DMS 273 (cell line): ENCODE measurements at regions not wholly inside any gene's neighbourhood (a gene's known extent, or its start where the extent isn't known, plus 50 kb on each side); places are given as distances from the start of the nearest gene placed in this dataset.
A peak's percentile ranks its signal among the peaks of the same experiment; 100 is the strongest.

Experiments used
- DNase-seq: peaks from one replicate; lab custom pipeline; 2025; ENCODE audit not compliant: unreplicated experiment; lab: John Stamatoyannopoulos, UW

DNA sequence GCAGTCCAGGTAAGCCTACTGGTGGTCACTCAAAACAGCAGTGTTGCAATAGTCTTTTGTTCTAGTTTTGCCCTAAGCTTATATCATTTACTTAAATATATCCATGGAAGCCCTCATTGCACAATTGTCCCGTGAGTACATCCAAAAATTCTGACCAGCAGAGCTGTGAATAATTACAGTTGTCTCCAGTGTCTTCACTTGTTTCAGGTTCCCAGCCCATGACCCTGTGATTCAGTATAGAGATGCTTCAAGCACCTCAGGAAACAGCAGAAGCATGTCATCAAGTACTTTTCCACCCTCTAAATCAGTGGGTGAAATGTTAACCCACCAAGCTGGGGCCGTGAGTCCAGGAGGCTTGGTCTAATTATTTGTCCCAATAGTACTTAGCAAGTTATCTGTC lies 214.9 kb upstream of the RPS6KA3 start:
- no peak for DNase-seq

DNA sequence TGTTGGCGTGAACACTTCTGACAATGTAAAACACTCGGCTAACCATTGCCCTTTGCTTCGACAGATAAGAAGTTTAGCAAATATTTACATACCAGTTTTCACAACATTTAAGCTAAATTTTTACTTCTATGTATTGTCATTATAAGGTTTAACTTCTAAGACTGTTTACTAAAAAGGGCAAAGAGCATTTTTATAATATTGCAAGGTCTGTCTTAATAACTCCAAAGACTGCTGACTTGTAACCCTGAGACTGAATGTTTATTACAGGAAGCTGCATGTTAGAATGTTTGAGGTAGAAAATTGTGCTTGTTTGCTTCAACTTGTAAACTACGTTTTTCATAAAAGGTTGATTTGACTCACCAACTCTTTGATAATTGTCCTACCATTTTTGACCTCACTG lies 213.2 kb upstream of the RPS6KA3 start:
- DNase-seq = no peak

DNA sequence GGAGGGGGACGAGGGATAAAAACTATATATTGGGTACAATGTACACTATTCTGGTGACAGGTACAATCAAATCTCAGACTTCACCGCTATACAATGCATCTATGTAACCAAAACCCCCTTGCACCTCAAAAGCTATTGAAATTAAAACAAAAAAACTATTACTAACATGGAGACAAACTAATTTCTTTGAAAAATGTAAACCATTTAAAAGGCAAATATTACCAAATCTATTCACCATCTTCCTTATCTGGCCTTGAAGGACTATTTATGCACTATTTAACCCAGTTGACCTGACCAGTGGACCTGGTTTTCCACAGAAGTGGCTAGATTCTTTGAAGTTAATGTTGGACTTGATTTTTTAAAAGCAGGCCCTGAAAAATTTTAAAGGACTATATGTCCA lies 212.3 kb upstream of the RPS6KA3 start:
- no peak for DNase-seq

DNA sequence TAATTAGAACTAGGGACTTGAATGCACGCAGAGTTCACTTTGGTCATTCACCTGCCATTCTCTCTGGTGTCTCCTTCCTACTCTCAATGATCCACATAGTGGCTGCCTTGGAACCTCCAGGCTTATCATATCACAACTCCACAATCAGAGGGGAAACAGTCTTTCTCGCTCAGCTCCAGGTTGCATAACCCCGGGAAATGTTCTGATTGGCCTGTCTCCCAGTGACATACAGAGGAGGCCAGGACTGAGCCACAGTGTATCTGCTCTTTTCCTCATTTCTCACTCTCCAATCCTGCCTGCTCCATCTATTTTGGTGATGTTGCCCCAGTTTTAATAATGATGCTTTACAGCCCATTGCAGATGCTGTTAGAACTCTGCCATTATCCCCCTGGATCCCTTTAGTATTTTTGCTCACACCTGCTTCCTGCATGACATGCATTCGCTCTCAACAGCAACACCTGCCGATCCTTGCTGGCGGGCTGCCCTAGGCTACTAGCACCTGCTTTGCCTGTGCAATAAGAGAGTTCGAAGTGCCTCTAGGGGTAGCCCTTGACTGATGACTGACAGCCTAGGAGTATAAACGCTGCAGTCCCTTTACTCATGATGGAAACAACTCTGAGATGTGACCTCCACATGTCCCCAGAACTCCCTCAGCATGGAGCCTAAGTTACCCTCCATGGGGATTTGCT lies 211.3 kb upstream of the RPS6KA3 start:
- no peak for DNase-seq

DNA sequence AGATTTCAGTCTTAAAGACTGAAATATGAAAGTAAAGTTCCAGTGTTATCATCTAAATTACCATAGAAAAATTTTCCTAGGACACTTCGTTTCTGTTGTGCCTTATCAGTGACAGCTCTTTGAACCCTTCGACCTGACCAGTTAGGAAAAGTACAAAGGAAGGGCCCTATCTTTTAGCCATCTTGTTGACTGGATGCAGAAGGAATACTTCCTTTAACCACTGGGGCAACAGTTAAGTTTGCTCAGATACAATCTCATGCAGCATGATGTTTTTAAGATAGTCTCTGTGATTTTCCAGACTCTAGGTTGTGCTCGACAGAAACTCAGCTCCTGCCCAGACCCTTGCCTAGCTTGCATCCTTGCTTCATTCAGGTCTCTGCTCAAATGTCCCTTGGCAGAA lies 210.5 kb upstream of the RPS6KA3 start:
- DNase-seq = no peak

DNA sequence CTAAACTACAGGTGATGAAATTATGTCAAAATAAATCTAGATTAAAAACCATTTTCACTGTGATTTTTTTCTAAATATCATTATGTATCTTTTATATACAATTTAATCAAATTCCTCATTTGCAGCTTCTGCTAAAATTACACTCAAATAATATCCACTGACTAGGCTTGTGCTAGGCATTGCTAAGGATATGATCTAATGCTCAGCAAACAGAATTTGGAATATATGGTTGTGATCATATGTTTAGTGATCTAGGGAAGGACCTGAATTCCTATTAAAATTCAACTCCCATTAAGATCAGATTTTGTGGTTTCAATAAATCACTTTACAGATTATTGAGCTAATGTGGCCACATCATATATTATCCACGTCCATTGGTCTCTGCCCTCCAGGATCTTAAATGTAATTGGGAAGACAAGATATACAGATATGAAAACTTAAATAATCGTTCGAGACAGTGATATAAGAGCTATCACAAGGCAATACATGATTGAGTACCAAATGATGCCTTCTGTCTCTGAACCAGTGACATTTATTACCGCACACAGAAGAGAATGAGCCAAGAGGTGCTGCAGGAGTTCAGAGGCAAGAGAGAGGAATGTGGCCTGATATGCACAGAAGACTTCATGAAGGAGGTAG lies 206.0 kb upstream of the RPS6KA3 start:
- DNase-seq = no peak

DNA sequence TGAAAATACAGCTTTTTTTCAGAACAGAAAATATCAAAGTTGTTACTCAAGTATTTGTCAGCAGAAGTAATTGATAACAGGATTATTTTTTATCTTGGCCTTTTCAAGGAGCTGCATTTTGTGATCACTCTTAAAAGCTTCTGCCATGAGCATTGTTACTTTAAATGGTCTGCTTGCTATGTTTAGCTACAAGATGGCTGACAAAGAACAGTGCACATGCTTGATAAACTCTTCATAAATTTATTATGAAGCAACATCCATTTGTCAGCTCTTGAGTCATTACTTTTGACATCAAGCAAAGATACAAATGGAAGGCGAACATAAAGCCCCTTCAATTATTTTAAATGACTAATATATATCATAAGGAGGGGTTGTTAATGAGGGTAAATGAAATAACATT lies 205.4 kb upstream of the RPS6KA3 start:
- no peak for DNase-seq

DNA sequence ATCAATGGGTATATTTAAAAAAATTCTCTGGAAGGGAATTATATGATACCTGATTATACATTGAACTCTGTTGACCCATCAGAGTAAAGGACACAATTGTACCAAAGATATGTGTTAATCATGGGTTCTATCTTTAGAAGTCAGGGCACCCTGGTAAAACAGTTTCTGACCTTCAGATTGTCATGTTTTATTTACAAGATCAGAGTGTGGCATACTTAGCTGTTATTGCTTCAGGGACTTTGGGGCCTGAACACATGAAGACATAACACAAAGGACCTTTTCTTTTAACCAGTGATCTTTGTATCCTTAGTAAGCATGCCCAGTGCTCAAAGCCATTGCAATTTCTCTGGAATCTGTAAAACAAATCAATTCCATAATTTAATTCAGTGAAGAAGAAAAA lies 204.8 kb upstream of the RPS6KA3 start:
- no peak for DNase-seq

DNA sequence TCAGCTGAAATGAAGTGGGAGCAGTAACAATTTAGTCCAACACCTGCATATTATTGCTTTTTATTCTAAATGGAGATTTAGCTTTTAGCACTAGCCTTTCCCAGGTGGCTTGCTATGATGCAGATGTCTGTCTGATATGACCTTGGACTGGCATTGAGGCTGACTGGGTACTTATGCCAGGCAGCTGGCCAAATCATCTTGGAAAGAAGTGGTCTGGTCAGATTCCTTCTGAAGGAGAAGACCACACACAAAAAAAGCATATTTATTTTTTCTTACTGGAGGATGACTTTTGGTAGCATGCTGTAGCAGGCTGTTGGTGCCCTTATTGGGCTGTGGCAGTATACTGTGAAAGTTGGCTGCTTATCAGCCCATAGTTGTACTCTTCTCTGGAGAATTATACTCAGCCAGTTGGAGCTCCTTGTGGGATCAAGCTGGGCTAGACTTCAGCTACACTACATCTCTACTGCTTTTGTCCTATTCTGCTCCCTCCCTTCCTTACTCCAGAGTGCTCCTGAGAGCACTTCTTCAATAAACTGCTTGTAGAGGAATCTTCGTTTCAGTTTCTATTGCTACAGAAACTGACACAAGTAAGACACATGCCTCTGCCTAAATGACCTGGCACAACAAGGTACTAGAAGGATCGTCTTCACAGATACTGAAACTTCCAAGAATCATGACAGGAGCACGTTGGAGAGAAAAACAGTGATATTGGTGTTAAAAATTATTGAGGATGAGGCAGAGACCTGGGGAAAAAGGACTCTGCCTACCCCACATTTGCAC lies 196.8 kb upstream of the RPS6KA3 start:
- DNase-seq = no peak

DNA sequence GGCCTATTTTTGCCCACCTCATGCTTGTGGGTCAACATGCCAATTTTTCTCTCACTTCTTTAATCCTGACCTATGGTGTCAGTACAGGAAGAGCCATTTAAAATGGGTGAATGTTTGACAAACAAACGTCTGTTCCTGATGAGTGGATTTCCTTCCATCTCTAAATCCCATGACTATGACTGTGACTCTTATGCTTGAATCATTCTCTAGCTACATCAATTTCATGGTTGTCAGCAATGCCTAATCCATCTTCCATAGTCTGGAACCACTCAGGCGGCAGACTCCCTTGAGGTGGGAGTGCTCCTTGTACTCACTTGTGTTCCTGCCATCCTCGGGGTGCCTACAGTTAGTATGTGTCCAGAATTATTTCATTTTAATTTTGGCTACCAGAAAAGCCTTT lies 194.9 kb upstream of the RPS6KA3 start:
- no peak for DNase-seq

DNA sequence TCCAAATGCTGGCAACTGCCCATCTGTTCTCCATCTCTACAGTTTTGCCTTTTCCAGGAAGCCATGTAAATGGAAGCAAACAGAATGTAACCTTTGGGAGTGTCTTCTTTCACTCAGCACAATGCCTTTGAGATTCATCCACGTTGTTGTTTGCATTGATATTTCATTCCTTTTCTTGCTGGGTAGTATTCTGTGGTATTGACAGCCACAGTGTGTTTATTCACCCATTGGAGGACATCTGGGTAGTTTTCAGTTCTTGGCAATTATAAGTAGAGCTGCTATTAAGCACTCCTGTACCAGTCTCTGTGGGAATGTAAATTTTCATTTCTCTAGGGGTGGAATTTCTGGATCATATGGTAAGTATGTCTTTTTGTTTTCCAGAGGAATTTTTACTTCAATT lies 194.3 kb upstream of the RPS6KA3 start:
- peak; percentile 33 for DNase-seq

DNA sequence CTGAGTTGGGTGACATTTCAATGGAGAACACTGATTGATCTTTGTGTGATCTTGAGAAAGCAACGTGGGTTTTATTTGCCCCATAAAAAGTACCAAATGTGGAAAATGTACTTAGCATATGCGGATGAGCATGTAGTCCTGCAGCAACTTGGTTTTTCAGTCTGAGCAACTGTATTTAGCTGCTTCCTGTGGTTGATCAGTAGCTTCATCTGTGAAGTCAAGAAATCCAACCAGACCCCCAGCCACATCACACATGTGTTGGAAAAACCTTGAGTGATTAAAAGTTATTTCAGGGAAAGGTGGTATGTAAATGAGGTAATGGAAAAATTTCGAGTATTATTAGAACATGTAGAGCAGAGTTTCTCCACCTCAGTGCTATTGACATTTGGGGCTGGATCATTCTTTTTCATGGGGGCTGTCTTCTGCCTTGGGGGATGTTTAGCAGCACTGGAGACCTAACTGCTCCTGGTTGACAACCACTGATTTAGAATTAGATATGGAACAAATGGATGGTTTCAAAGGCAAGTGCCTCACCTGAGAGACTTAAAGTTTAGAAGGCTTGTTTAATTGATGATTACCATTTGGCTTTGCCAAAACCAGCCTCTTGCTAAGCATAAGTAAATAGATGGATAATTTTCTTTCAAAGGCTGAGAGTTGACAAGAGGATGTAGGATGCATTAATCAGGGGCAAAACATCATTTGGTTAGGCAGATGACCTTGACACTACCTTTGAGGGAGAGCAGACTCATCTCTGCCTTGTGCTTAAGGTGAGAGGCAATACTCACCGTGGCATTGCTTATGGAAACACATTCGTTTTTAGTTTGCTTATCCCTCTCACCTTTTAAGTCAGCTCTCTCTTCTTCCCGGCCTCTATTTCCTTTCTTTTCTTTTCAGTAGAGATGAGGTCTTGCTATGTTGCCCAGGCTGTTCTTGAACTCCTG lies 193.0 kb upstream of the RPS6KA3 start:
- no peak for DNase-seq

GRCh38 chrX:20456971-20457370 lies 190.3 kb upstream of the RPS6KA3 start:
- no peak for DNase-seq

DNA sequence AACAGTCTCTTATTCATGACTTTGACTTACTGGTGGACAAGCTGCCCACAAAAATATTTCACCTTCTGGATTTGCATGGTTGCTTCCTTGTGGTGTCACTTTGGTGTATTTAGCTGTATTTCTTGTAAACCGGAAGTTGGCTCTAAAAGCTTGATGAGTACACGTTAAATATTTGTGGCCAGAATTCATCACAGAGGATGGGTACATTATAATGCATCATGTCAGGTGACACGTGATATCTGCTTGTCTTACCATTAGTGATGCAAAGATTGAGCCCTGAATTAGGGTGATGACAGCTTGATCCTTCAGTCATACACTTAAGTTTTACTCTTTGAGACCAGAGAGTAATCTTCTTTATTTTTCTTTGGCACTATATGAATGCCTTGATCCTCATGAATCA lies 188.3 kb upstream of the RPS6KA3 start:
- DNase-seq = no peak

- DNase-seq = no peak
These were observed 187.4 kb upstream of the RPS6KA3 start for GRCh38 chrX:20454117-20454516.

DNA sequence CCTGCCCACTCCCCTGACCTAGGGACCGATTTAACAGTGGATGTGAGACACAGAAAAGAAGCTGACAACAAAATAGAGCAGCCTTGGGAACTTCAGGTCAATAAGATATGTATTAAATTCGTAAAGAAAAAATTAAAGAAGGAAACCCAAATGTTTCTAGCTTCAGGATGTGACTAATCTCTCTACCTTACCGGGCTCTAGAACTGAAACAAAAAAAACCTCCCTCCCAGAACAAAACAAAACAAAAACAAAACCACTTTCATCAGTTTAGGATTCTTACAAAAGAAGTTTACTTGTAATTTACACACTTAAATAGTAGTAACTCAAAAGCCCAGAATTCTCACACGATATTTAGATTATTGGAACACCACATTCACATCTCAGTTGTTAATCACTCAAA lies 185.8 kb upstream of the RPS6KA3 start:
- DNase-seq = no peak

GRCh38 chrX:20451929-20452328 lies 185.2 kb upstream of the RPS6KA3 start:
- peak; percentile 54 for DNase-seq

GRCh38 chrX:20445109-20445508 lies 178.4 kb upstream of the RPS6KA3 start:
- DNase-seq = no peak

- peak; percentile 88 for DNase-seq
These were observed 175.9 kb upstream of the RPS6KA3 start for GRCh38 chrX:20442597-20442996.

DNA sequence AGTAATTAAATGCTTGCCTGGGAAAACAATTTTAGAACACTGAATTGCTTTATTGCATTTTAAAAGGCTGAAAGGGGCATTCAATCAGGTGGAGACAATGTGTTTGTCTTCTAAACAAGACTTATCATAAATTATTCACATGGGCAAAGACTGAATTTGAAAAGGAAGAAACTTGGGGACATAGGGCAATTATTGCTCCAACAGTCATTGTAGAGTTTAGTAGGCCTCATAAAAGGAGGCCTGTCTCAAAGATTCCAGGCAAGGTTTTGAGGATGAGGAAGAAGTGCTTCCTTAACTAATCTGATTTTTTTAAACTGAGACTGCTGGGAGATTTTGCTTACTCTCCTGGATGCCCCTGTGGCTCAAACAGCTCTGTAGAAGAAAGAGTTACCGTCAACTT lies 174.4 kb upstream of the RPS6KA3 start:
- DNase-seq = no peak

DNA sequence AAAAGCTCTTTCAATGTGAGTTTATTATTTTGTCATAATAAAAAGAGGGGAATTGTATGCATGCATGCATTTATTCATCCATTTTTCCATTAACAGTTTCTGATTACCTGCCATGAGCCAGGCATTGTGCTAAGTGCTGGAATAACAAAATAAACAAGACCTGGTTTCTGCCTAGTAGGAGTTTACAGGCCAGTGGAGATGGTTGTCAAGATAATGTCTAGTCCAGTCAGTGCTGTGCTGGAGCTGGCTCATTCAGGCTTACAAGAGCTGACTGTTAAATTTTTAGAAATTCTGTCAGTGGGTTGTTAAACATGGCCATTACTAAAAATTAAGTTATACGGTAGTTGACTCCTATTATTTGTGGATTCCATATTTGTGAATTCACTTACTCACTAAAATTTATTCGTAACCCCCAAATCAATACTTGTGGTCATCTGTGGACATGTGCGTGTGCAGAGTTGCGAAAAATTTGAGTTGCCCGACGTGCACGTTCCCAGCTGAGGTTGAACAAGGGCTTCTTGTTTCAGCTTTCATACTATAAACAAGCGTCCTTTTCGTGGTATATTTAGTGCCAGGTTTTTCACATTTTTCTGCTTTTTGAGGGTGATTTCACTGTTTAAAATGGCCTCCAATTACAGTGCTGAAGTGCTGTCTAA lies 172.3 kb upstream of the RPS6KA3 start:
- DNase-seq = no peak
